ENCODE measurements at regions not wholly inside any gene's neighbourhood (a gene's known extent, or its start where the extent isn't known, plus 50 kb on each side); places are given as distances from the start of the nearest gene placed in this dataset.

DNA sequence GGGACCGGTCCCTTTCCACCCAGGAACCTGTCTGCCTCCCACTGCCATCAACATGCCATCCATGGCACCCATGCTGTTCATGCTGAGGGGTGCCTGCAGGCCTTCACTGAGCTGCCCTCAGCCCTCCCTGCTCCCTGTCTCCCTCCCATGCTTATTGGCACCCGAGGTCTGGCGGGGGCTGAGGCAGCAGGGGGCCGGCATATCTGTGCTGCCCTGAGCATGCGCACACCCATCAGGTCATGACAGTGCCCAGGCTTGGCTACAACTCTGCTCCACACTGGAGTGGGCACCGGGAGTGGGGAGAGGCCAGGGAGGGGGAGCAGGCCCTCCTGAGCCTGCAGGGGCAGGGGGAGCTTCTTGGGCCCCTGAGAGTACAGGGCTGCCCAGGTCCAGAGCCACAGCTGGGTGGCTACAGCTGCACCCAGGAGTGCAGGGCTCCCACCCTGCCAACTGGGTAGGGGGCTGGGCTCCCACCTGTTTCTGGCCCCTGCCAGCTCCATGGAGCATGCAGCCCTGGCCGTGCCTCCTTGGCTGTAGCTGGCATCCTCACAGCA, 395.8 kb upstream of the DMD start:
- TF ChIP-seq, protein P1, sequence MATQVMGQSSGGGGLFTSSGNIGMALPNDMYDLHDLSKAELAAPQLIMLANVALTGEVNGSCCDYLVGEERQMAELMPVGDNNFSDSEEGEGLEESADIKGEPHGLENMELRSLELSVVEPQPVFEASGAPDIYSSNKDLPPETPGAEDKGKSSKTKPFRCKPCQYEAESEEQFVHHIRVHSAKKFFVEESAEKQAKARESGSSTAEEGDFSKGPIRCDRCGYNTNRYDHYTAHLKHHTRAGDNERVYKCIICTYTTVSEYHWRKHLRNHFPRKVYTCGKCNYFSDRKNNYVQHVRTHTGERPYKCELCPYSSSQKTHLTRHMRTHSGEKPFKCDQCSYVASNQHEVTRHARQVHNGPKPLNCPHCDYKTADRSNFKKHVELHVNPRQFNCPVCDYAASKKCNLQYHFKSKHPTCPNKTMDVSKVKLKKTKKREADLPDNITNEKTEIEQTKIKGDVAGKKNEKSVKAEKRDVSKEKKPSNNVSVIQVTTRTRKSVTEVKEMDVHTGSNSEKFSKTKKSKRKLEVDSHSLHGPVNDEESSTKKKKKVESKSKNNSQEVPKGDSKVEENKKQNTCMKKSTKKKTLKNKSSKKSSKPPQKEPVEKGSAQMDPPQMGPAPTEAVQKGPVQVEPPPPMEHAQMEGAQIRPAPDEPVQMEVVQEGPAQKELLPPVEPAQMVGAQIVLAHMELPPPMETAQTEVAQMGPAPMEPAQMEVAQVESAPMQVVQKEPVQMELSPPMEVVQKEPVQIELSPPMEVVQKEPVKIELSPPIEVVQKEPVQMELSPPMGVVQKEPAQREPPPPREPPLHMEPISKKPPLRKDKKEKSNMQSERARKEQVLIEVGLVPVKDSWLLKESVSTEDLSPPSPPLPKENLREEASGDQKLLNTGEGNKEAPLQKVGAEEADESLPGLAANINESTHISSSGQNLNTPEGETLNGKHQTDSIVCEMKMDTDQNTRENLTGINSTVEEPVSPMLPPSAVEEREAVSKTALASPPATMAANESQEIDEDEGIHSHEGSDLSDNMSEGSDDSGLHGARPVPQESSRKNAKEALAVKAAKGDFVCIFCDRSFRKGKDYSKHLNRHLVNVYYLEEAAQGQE (IDR thresholded peaks at IDR 0.05; ENCODE audit: insufficient read depth in 1 of 2, low read depth in 2 of 2, low read length in 1 of 2): no peak
- TF ChIP-seq POLR2AphosphoS5 (IDR thresholded peaks at IDR 0.05; ENCODE audit: low read depth, low read length) (no peak), TCF7L2 (IDR thresholded peaks at IDR 0.05; ENCODE audit: low read depth, low read length) (no peak), SIN3A (IDR thresholded peaks at IDR 0.05; ENCODE audit: borderline replicate concordance, insufficient read depth, low read depth, low read length) (no peak)
- TF ChIP-seq, protein P2, sequence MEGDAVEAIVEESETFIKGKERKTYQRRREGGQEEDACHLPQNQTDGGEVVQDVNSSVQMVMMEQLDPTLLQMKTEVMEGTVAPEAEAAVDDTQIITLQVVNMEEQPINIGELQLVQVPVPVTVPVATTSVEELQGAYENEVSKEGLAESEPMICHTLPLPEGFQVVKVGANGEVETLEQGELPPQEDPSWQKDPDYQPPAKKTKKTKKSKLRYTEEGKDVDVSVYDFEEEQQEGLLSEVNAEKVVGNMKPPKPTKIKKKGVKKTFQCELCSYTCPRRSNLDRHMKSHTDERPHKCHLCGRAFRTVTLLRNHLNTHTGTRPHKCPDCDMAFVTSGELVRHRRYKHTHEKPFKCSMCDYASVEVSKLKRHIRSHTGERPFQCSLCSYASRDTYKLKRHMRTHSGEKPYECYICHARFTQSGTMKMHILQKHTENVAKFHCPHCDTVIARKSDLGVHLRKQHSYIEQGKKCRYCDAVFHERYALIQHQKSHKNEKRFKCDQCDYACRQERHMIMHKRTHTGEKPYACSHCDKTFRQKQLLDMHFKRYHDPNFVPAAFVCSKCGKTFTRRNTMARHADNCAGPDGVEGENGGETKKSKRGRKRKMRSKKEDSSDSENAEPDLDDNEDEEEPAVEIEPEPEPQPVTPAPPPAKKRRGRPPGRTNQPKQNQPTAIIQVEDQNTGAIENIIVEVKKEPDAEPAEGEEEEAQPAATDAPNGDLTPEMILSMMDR (IDR thresholded peaks at IDR 0.05): no peak

Measured in Panc1 (cell line).